GM23338 (cell line): ENCODE measurements at regions not wholly inside any gene's neighbourhood (a gene's known extent, or its start where the extent isn't known, plus 50 kb on each side); places are given as distances from the start of the nearest gene placed in this dataset.

ENCODE experiments used
- ATAC-seq: fragments of 200-7000 bp; cut with Tn5 transposase; 3 replicates; pipeline ENCODE4 v1.9.1; 2020
- DNase-seq: peaks from one replicate; pipeline ENCODE4 v3.0.0-alpha.2; 2015; ENCODE audit warnings: low spot score
- H2AFZ ChIP-seq: fragments of 200-600 bp; sonication (generic); 2 replicates; pipeline ENCODE4 v1.8.0; 2016; ENCODE audit warnings: antibody characterized with exemption, mild to moderate bottlenecking, moderate library complexity
- H3F3A ChIP-seq: fragments of 200-600 bp; sonication (generic); replicated peaks from 2 replicates; pipeline ENCODE4 v1.8.0; 2017; ENCODE audit warnings: antibody characterized with exemption, mixed run types, low read depth
- H3K27ac ChIP-seq: fragments of 200-600 bp; sonication (generic); 2 replicates; pipeline ENCODE4 v1.6.1; 2016; ENCODE audit warnings: low read depth
- H3K27me3 ChIP-seq: fragments of 200-600 bp; sonication (generic); 2 replicates; pipeline ENCODE4 v1.8.0; 2016; ENCODE audit warnings: mild to moderate bottlenecking, mixed run types, moderate library complexity; ENCODE audit not compliant: insufficient read depth
- H3K36me3 ChIP-seq: fragments of 200-600 bp; sonication (generic); 2 replicates; pipeline ENCODE4 v1.8.0; 2016; ENCODE audit warnings: mild to moderate bottlenecking; ENCODE audit not compliant: insufficient read depth
- H3K4me1 ChIP-seq: fragments of 200-600 bp; sonication (generic); 2 replicates; pipeline ENCODE4 v1.8.0; 2016; ENCODE audit warnings: mild to moderate bottlenecking, moderate library complexity; ENCODE audit not compliant: insufficient read depth
- H3K4me2 ChIP-seq: fragments of 200-600 bp; sonication (generic); 2 replicates; pipeline ENCODE4 v1.7.1; 2017; ENCODE audit warnings: mixed run types
- H3K4me3 ChIP-seq: fragments of 200-600 bp; sonication (generic); 2 replicates; pipeline ENCODE4 v1.6.1; 2016; ENCODE audit warnings: mixed run types
- H3K79me2 ChIP-seq: fragments of 200-600 bp; sonication (generic); replicated peaks from 2 replicates; pipeline ENCODE4 v1.8.0; 2017; ENCODE audit warnings: mild to moderate bottlenecking; ENCODE audit not compliant: insufficient read depth
- H3K9me2 ChIP-seq: fragments of 200-600 bp; sonication (generic); 2 replicates; pipeline ENCODE4 v1.8.0; 2017; ENCODE audit not compliant: insufficient read depth
- H4K20me1 ChIP-seq: fragments of 200-600 bp; sonication (generic); replicated peaks from 2 replicates; pipeline ENCODE4 v1.8.0; 2017; ENCODE audit warnings: mild to moderate bottlenecking; ENCODE audit not compliant: insufficient read depth
- H3K27ac Mint-ChIP-seq: 2 replicates; pipeline ENCODE4 v1.8.0; 2020; ENCODE audit warnings: inconsistent platforms, mild to moderate bottlenecking, moderate library complexity, mixed read lengths
- H3K27me3 Mint-ChIP-seq: 3 replicates; pipeline ENCODE4 v1.8.0; 2022; ENCODE audit warnings: low read depth, mild to moderate bottlenecking, moderate library complexity, mixed read lengths, inconsistent platforms; ENCODE audit not compliant: insufficient read depth, poor library complexity
- H3K36me3 Mint-ChIP-seq: 3 replicates; pipeline ENCODE4 v1.8.0; 2021; ENCODE audit warnings: low read depth, mild to moderate bottlenecking, inconsistent platforms, moderate library complexity, mixed read lengths
- H3K4me1 Mint-ChIP-seq: 3 replicates; pipeline ENCODE4 v1.8.0; 2020; ENCODE audit warnings: mild to moderate bottlenecking, inconsistent platforms, mixed read lengths
- H3K4me3 Mint-ChIP-seq: 3 replicates; pipeline ENCODE4 v1.8.0; 2021; ENCODE audit warnings: moderate library complexity, mild to moderate bottlenecking, inconsistent platforms, mixed read lengths
- H3K9me3 Mint-ChIP-seq: 3 replicates; pipeline ENCODE4 v1.8.0; 2020; ENCODE audit warnings: moderate library complexity, mild to moderate bottlenecking, inconsistent platforms, mixed read lengths
- CREB1 ChIP-seq: fragments of 250-450 bp; sonication (Bioruptor Pico); IDR thresholded peaks from 2 replicates; pipeline ENCODE4 v1.5.0; 2020; ENCODE audit warnings: low read depth, mild to moderate bottlenecking, moderate library complexity
- CTCF ChIP-seq, 2 experiments: fragments of 200-600 bp in 1 of 2; sonication (generic) in 1 of 2; conservative IDR thresholded peaks; 2 replicates each; pipeline versions ENCODE4 v1.5.1 to v1.6.1; 2016 to 2017; ENCODE audit warnings: antibody characterized with exemption in 2 of 2, low read depth in 2 of 2, mild to moderate bottlenecking in 2 of 2, moderate library complexity in 1 of 2
- ETS1 ChIP-seq: IDR thresholded peaks from 2 replicates; pipeline ENCODE4 v1.6.1; 2016; ENCODE audit warnings: antibody characterized with exemption
- EZH2 ChIP-seq: fragments of 200-600 bp; sonication (generic); IDR thresholded peaks from one replicate; pipeline ENCODE4 v1.8.0; 2017; ENCODE audit warnings: antibody characterized with exemption, mild to moderate bottlenecking, low read depth; ENCODE audit not compliant: unreplicated experiment
- EZH2phosphoT487 ChIP-seq: fragments of 200-600 bp; sonication (generic); IDR thresholded peaks from one replicate; pipeline ENCODE4 v1.8.1; 2018; ENCODE audit warnings: antibody characterized with exemption; ENCODE audit not compliant: unreplicated experiment
- JUNB ChIP-seq: IDR thresholded peaks from one replicate; pipeline ENCODE4 v1.6.1; 2016; ENCODE audit warnings: antibody characterized with exemption; ENCODE audit not compliant: unreplicated experiment
- NANOG ChIP-seq: IDR thresholded peaks from 2 replicates; pipeline ENCODE4 v1.6.1; 2016; ENCODE audit warnings: antibody characterized with exemption, borderline replicate concordance
- POLR2AphosphoS5 ChIP-seq: IDR thresholded peaks from 2 replicates; pipeline ENCODE4 v1.6.1; 2016; ENCODE audit warnings: antibody characterized with exemption, low read depth
- REST ChIP-seq: IDR thresholded peaks from one replicate; pipeline ENCODE4 v1.6.1; 2018; ENCODE audit warnings: antibody characterized with exemption; ENCODE audit not compliant: unreplicated experiment
- STAT1 ChIP-seq: IDR thresholded peaks from one replicate; pipeline ENCODE4 v1.6.1; 2016; ENCODE audit warnings: antibody characterized with exemption; ENCODE audit not compliant: unreplicated experiment
- ZNF114 ChIP-seq: fragments of 250-450 bp; sonication (Bioruptor Pico); IDR thresholded peaks from 2 replicates; pipeline ENCODE4 v1.5.0; 2020; ENCODE audit warnings: mild to moderate bottlenecking, moderate library complexity
- ZNF331 ChIP-seq: fragments of 250-450 bp; sonication (Bioruptor Pico); IDR thresholded peaks from 2 replicates; pipeline ENCODE4 v1.5.0; 2020; ENCODE audit warnings: low read depth, mild to moderate bottlenecking, moderate library complexity
- ZNF462 ChIP-seq: fragments of 250-450 bp; sonication (Bioruptor Pico); IDR thresholded peaks from 2 replicates; pipeline ENCODE4 v1.5.0; 2020; ENCODE audit warnings: mild to moderate bottlenecking, moderate library complexity

GRCh38 chr15:31472636-31473384, 146.2 kb downstream of the KLF13 start:
- Histone ChIP-seq H3K79me2 (no peaks in the 10 kb centered on the region), H3K27me3 (no peaks in the 10 kb centered on the region), H3K36me3 (no peaks in the 10 kb centered on the region), H2AFZ (0 out of 2 replicates have a peak overlapping the region, but pooled peaks have one; percentile 52), H3K4me3 (no peak overlapping the region), H3K4me1 (no peaks in the 10 kb centered on the region), H3K4me2 (no peak overlapping the region), H3K9me2 (peaks cover 6% of the 10 kb centered on the region; the same call in 1 of the 2 replicates), H4K20me1 (no peaks in the 10 kb centered on the region), H3K27ac (no peak overlapping the region), H3F3A (no peaks in the 10 kb centered on the region)
- Mint-ChIP-seq H3K27me3 (peaks cover 11% of the 10 kb centered on the region), H3K27ac (no peak overlapping the region; the same call in 1 of the 2 replicates), H3K4me3 (no peak overlapping the region), H3K4me1 (peaks cover 6% of the 10 kb centered on the region), H3K9me3 (no peaks in the 10 kb centered on the region), H3K36me3 (no peaks in the 10 kb centered on the region)
- no peak for TF ChIP-seq REST
- no peak for TF ChIP-seq ZNF462 (CRISPR knock-in tag)
- TF ChIP-seq POLR2AphosphoS5 = no peak
- no peak for TF ChIP-seq EZH2phosphoT487
- TF ChIP-seq NANOG = no peak
- TF ChIP-seq CREB1 (CRISPR knock-in tag) = no peak
- no peak for TF ChIP-seq EZH2
- TF ChIP-seq ZNF331 (CRISPR knock-in tag) = no peak
- no peak for TF ChIP-seq ETS1
- no peak for TF ChIP-seq JUNB
- no peak for TF ChIP-seq STAT1
- TF ChIP-seq CTCF (conservative IDR thresholded peaks at IDR 0.05; ENCODE audit: low read depth in 2 of 2) = no peak
- TF ChIP-seq ZNF114 (CRISPR knock-in tag) = no peak
- DNase-seq = no peak
- ATAC-seq = peak; percentile 81
